GM12872 (cell line): ENCODE measurements at regions not wholly inside any gene's neighbourhood (a gene's known extent, or its start where the extent isn't known, plus 50 kb on each side); places are given as distances from the start of the nearest gene placed in this dataset.

Source experiments
- TF ChIP-seq, protein P1 (sequence below): IDR thresholded peaks from 3 replicates; pipeline ENCODE4 v1.5.1; 2011; ENCODE audit warnings: low read depth, mild to moderate bottlenecking, low read length, moderate library complexity; ENCODE audit not compliant: insufficient read depth

GRCh38 chr7:25529320-25529719 is 301.0 kb upstream of the NPVF start:
- TF ChIP-seq, protein P1, sequence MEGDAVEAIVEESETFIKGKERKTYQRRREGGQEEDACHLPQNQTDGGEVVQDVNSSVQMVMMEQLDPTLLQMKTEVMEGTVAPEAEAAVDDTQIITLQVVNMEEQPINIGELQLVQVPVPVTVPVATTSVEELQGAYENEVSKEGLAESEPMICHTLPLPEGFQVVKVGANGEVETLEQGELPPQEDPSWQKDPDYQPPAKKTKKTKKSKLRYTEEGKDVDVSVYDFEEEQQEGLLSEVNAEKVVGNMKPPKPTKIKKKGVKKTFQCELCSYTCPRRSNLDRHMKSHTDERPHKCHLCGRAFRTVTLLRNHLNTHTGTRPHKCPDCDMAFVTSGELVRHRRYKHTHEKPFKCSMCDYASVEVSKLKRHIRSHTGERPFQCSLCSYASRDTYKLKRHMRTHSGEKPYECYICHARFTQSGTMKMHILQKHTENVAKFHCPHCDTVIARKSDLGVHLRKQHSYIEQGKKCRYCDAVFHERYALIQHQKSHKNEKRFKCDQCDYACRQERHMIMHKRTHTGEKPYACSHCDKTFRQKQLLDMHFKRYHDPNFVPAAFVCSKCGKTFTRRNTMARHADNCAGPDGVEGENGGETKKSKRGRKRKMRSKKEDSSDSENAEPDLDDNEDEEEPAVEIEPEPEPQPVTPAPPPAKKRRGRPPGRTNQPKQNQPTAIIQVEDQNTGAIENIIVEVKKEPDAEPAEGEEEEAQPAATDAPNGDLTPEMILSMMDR: no peak

GRCh38 chr7:25536851-25537250 is 308.6 kb upstream of the NPVF start:
- TF ChIP-seq, protein P1: no peak

DNA sequence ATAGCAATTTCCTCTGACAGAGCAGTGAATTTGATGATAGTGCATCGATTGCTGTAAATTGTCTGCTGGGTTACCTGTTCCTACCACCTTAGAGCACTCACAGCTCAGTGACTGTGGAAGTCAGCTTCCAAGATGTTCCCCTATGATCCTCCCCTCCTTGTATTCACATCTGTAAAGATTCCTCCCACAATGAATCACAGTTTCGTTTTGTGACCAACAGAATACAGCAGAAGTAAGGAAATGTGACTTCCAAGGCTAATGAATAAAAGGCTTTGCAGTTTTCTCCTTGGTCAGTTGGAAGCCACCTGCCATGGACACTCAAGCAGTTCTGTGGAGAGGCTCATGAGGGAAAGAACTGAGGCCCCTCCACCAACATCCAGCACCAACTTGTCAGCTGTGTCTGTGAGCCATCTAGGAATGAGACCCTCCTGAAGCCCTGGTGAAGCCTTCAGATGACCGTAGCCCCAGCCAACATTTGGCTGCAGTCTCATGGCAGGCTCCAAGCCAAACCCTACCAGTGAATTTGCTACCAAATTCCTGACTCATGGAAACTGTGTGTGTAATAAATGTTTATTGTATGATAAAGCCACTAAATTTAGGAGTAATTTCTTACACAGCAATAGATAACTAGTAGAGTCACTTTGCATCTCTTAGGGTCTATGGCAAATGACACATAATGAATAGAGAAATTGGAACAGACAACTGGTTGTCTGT is 309.5 kb upstream of the NPVF start:
- TF ChIP-seq, protein P1: no peak

- TF ChIP-seq, protein P1: no peak
These were observed 313.0 kb upstream of the NPVF start for GRCh38 chr7:25541094-25541821.

- TF ChIP-seq, protein P1: no peak
These were observed 313.6 kb upstream of the NPVF start for GRCh38 chr7:25541877-25542276.

DNA sequence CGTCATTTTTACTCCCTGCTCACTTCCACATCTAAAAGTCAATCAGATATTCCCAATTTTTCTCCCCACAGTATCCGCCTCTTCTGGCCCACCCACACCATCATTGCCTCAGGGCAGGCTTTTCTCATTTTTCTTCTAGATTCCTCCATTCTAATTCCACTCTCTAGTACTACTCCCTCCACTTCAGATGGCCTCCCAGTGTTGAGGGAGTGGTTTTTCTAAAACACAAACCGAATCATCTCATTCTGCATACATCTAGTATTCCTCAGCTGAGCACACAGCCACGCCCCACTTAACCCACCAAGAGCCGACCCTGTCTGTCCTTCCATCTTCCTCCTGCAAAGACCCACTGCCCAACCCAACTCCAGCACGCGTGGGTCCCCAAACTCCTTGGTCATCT is 314.9 kb upstream of the NPVF start:
- TF ChIP-seq, protein P1: no peak

DNA sequence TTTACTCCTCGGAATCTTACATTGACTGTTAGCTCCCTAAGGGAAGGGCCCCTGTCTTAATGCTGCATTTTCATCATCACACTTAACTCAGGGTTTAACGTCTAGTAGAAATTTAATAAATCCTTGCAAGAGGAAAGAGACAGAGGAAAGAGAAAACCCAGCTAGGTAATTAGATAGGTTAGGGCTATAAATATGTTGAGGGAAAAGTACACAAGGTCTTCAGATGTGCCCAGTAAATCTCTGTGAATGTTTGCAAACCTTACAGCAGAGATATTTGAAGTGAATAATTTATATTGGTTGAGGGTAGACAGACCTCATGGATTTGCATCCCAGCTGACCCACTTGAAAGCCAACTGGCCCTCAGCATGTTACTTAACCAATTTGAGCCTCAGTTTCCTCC is 315.5 kb upstream of the NPVF start:
- TF ChIP-seq, protein P1: no peak
